GM18907 (cell line): ENCODE measurements at regions not wholly inside any gene's neighbourhood (a gene's known extent, or its start where the extent isn't known, plus 50 kb on each side); places are given as distances from the start of the nearest gene placed in this dataset.
"Not testable (repeated sequence)": the region's sequence is repeated elsewhere in the genome, so short reads cannot be mapped to it uniquely, and the experiment has no call there.

Experiments
- ATAC-seq: cut with Tn5 transposase; IDR thresholded peaks from one replicate; pipeline ENCODE4 v1.9.1; 2021; ENCODE audit warnings: mild to moderate bottlenecking, moderate library complexity; ENCODE audit not compliant: unreplicated experiment

GRCh38 chr3:164470471-164470870, 607.8 kb downstream of the SI start:
- ATAC-seq, result no peak

GRCh38 chr3:164468055-164468454, 610.2 kb downstream of the SI start:
- no peak for ATAC-seq

- no peak for ATAC-seq
These were observed 611.3 kb downstream of the SI start for GRCh38 chr3:164467007-164467406.

- no peak for ATAC-seq
These were observed 613.1 kb downstream of the SI start for GRCh38 chr3:164465172-164465571.

- no peak for ATAC-seq
These were observed 617.4 kb downstream of the SI start for GRCh38 chr3:164460851-164461250.

GRCh38 chr3:164459521-164460151, 618.7 kb downstream of the SI start:
- no peak for ATAC-seq

GRCh38 chr3:164458986-164459385, 619.3 kb downstream of the SI start:
- ATAC-seq, result no peak

GRCh38 chr3:164453714-164454113, 624.6 kb downstream of the SI start:
- ATAC-seq, result no peak

GRCh38 chr3:164452707-164453106, 625.6 kb downstream of the SI start:
- ATAC-seq, result no peak

GRCh38 chr3:164451072-164451910, 627.0 kb downstream of the SI start:
- no peak for ATAC-seq

- ATAC-seq, result no peak
These were observed 627.9 kb downstream of the SI start for GRCh38 chr3:164450276-164450905.

GRCh38 chr3:164419220-164419619, 659.1 kb downstream of the SI start:
- ATAC-seq, result no peak

- ATAC-seq, result no peak
These were observed 659.9 kb downstream of the SI start for GRCh38 chr3:164418414-164418813.

- ATAC-seq, result no peak
These were observed 660.3 kb downstream of the SI start for GRCh38 chr3:164417955-164418354.

- no peak for ATAC-seq
These were observed 661.6 kb downstream of the SI start for GRCh38 chr3:164416491-164417222.

GRCh38 chr3:164408326-164408725, 670.0 kb downstream of the SI start:
- no peak for ATAC-seq

GRCh38 chr3:164407111-164407510, 671.2 kb downstream of the SI start:
- ATAC-seq, result no peak

GRCh38 chr3:164406281-164406680, 672.0 kb downstream of the SI start:
- ATAC-seq, result no peak

- ATAC-seq, result no peak
These were observed 676.4 kb downstream of the SI start for GRCh38 chr3:164401923-164402322.

GRCh38 chr3:164401440-164401839, 676.9 kb downstream of the SI start:
- ATAC-seq, result not testable (repeated sequence)

GRCh38 chr3:164397462-164397861, 680.8 kb downstream of the SI start:
- no peak for ATAC-seq
